HEK293 (cell line): ENCODE measurements at regions not wholly inside any gene's neighbourhood (a gene's known extent, or its start where the extent isn't known, plus 50 kb on each side); places are given as distances from the start of the nearest gene placed in this dataset.
"Not testable (repeated sequence)": the region's sequence is repeated elsewhere in the genome, so short reads cannot be mapped to it uniquely, and the experiment has no call there.

Experiments used
- EGR2 ChIP-seq: fragments of 450-650 bp; formaldehyde crosslinking; IDR thresholded peaks from 2 replicates; pipeline ENCODE4 v1.5.1; 2016; ENCODE audit warnings: low read depth, missing biosample characterization, missing genetic modification characterization
- GLIS1 ChIP-seq: fragments of 450-650 bp; formaldehyde crosslinking; IDR thresholded peaks from 2 replicates; pipeline ENCODE4 v1.5.1; 2016; ENCODE audit warnings: missing biosample characterization, missing genetic modification characterization
- HOXD13 ChIP-seq: sonication (generic); formaldehyde crosslinking; IDR thresholded peaks from 2 replicates; pipeline ENCODE4 v1.8.0; 2022; ENCODE audit warnings: missing genetic modification reagents, borderline replicate concordance
- OVOL3 ChIP-seq: fragments of 450-650 bp; formaldehyde crosslinking; IDR thresholded peaks from 2 replicates; pipeline ENCODE4 v1.5.1; 2016; ENCODE audit warnings: missing biosample characterization, missing genetic modification characterization
- TCF7L2 ChIP-seq: IDR thresholded peaks from 2 replicates; pipeline ENCODE4 v1.6.1; 2011; ENCODE audit warnings: low read depth, mild to moderate bottlenecking, inconsistent platforms, low read length, moderate library complexity, borderline replicate concordance
- YY1 ChIP-seq: fragments of 450-650 bp; formaldehyde crosslinking; IDR thresholded peaks from 2 replicates; pipeline ENCODE4 v1.5.1; 2018; ENCODE audit warnings: missing biosample characterization, missing genetic modification characterization
- ZNF138 ChIP-seq: fragments of 450-650 bp; formaldehyde crosslinking; IDR thresholded peaks from 2 replicates; pipeline ENCODE4 v1.5.1; 2016; ENCODE audit warnings: missing biosample characterization, missing genetic modification characterization, borderline replicate concordance
- ZNF157 ChIP-seq: fragments of 450-650 bp; formaldehyde crosslinking; IDR thresholded peaks from 2 replicates; pipeline ENCODE4 v1.5.1; 2016; ENCODE audit warnings: missing biosample characterization, missing genetic modification characterization
- ZNF677 ChIP-seq: fragments of 450-650 bp; IDR thresholded peaks from 2 replicates; pipeline ENCODE4 v1.5.0; 2018; ENCODE audit warnings: missing biosample characterization, mild to moderate bottlenecking, missing genetic modification characterization, moderate library complexity
- TF ChIP-seq, protein P1 (sequence below): fragments of 450-650 bp; formaldehyde crosslinking; IDR thresholded peaks from 2 replicates; pipeline ENCODE4 v1.5.1; 2016; ENCODE audit warnings: missing biosample characterization, missing genetic modification characterization
- TF ChIP-seq, protein P2 (sequence below): fragments of 450-650 bp; formaldehyde crosslinking; IDR thresholded peaks from 2 replicates; pipeline ENCODE4 v1.5.1; 2016; ENCODE audit warnings: missing biosample characterization, missing genetic modification characterization
- TF ChIP-seq, protein P3 (sequence below): fragments of 450-650 bp; formaldehyde crosslinking; IDR thresholded peaks from 2 replicates; pipeline ENCODE4 v1.5.1; 2016; ENCODE audit warnings: missing biosample characterization, missing genetic modification characterization
- TF ChIP-seq, protein P4 (sequence below): fragments of 450-650 bp; formaldehyde crosslinking; IDR thresholded peaks from 2 replicates; pipeline ENCODE4 v1.5.1; 2016; ENCODE audit warnings: missing biosample characterization, missing genetic modification characterization, low read depth

DNA sequence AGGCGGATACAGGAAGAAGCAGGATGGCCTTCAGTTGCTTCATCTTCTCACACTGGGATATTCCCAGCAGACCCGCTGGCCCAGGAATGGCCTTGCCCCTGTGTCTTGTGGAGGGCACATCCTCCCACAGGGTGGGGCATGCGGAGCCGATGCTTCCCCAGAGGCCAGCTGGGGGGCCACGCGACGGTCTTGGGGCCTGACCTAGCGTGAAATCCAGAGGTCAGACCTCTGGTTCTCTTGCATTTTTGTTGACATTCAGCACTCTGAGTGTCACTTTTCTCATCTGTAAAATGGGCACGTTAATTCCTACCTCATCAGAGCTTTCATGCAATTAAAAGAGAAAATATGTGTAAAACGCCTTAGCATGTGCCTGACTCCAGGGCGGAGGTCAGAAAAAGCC is 92.1 kb upstream of the ASB18 start:
- TF ChIP-seq ZNF677 (tag by site-specific recombination); OVOL3 (tag by site-specific recombination); TCF7L2; EGR2 (tag by site-specific recombination); HOXD13 (CRISPR knock-in tag); GLIS1; ZNF157 (tag by site-specific recombination); YY1; ZNF138 (tag by site-specific recombination): not testable (repeated sequence)
- TF ChIP-seq, protein P1, sequence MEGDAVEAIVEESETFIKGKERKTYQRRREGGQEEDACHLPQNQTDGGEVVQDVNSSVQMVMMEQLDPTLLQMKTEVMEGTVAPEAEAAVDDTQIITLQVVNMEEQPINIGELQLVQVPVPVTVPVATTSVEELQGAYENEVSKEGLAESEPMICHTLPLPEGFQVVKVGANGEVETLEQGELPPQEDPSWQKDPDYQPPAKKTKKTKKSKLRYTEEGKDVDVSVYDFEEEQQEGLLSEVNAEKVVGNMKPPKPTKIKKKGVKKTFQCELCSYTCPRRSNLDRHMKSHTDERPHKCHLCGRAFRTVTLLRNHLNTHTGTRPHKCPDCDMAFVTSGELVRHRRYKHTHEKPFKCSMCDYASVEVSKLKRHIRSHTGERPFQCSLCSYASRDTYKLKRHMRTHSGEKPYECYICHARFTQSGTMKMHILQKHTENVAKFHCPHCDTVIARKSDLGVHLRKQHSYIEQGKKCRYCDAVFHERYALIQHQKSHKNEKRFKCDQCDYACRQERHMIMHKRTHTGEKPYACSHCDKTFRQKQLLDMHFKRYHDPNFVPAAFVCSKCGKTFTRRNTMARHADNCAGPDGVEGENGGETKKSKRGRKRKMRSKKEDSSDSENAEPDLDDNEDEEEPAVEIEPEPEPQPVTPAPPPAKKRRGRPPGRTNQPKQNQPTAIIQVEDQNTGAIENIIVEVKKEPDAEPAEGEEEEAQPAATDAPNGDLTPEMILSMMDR (tag by site-specific recombination): not testable (repeated sequence)
- TF ChIP-seq, protein P2, sequence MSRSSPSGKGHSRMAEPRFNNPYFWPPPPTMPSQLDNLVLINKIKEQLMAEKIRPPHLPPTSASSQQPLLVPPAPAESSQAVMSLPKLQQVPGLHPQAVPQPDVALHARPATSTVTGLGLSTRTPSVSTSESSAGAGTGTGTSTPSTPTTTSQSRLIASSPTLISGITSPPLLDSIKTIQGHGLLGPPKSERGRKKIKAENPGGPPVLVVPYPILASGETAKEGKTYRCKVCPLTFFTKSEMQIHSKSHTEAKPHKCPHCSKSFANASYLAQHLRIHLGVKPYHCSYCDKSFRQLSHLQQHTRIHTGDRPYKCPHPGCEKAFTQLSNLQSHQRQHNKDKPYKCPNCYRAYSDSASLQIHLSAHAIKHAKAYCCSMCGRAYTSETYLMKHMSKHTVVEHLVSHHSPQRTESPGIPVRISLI (tag by site-specific recombination): not testable (repeated sequence)
- TF ChIP-seq, protein P3, sequence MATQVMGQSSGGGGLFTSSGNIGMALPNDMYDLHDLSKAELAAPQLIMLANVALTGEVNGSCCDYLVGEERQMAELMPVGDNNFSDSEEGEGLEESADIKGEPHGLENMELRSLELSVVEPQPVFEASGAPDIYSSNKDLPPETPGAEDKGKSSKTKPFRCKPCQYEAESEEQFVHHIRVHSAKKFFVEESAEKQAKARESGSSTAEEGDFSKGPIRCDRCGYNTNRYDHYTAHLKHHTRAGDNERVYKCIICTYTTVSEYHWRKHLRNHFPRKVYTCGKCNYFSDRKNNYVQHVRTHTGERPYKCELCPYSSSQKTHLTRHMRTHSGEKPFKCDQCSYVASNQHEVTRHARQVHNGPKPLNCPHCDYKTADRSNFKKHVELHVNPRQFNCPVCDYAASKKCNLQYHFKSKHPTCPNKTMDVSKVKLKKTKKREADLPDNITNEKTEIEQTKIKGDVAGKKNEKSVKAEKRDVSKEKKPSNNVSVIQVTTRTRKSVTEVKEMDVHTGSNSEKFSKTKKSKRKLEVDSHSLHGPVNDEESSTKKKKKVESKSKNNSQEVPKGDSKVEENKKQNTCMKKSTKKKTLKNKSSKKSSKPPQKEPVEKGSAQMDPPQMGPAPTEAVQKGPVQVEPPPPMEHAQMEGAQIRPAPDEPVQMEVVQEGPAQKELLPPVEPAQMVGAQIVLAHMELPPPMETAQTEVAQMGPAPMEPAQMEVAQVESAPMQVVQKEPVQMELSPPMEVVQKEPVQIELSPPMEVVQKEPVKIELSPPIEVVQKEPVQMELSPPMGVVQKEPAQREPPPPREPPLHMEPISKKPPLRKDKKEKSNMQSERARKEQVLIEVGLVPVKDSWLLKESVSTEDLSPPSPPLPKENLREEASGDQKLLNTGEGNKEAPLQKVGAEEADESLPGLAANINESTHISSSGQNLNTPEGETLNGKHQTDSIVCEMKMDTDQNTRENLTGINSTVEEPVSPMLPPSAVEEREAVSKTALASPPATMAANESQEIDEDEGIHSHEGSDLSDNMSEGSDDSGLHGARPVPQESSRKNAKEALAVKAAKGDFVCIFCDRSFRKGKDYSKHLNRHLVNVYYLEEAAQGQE (tag by site-specific recombination): not testable (repeated sequence)
- TF ChIP-seq, protein P4, sequence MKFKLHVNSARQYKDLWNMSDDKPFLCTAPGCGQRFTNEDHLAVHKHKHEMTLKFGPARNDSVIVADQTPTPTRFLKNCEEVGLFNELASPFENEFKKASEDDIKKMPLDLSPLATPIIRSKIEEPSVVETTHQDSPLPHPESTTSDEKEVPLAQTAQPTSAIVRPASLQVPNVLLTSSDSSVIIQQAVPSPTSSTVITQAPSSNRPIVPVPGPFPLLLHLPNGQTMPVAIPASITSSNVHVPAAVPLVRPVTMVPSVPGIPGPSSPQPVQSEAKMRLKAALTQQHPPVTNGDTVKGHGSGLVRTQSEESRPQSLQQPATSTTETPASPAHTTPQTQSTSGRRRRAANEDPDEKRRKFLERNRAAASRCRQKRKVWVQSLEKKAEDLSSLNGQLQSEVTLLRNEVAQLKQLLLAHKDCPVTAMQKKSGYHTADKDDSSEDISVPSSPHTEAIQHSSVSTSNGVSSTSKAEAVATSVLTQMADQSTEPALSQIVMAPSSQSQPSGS (tag by site-specific recombination): not testable (repeated sequence)
